SK-N-SH (cell line): ENCODE measurements at regions not wholly inside any gene's neighbourhood (a gene's known extent, or its start where the extent isn't known, plus 50 kb on each side); places are given as distances from the start of the nearest gene placed in this dataset.

Experiments
- CTCF ChIP-seq: fragments of 200-600 bp; sonication (generic); IDR thresholded peaks from 2 replicates; pipeline ENCODE4 v1.6.1; 2017; ENCODE audit warnings: antibody characterized with exemption, mild to moderate bottlenecking, moderate library complexity
- EP300 ChIP-seq, 2 experiments: IDR thresholded peaks; 2 replicates each; pipeline versions ENCODE4 v1.4.0 to v1.6.1; 2012; ENCODE audit warnings: borderline replicate concordance in 1 of 2, low read depth in 1 of 2, low read length in 1 of 2
- EZH2phosphoT487 ChIP-seq: fragments of 200-600 bp; sonication (generic); IDR thresholded peaks from 2 replicates; pipeline ENCODE4 v1.6.1; 2017; ENCODE audit warnings: low read depth, mixed run types, mild to moderate bottlenecking, antibody characterized with exemption, moderate library complexity, borderline replicate concordance
- FOXJ3 ChIP-seq: sonication (generic); formaldehyde crosslinking; IDR thresholded peaks from 2 replicates; pipeline ENCODE4 v1.5.1; 2020; ENCODE audit warnings: mild to moderate bottlenecking, missing genetic modification reagents
- FOXM1 ChIP-seq: IDR thresholded peaks from 2 replicates; pipeline ENCODE4 v1.4.0; 2012; ENCODE audit warnings: low read depth, mild to moderate bottlenecking
- JUND ChIP-seq: IDR thresholded peaks from 2 replicates; pipeline ENCODE4 v1.4.0; 2012
- MAX ChIP-seq: IDR thresholded peaks from 2 replicates; pipeline ENCODE4 v1.4.0; 2012; ENCODE audit warnings: low read depth
- POLR2AphosphoS5 ChIP-seq: IDR thresholded peaks from 2 replicates; pipeline ENCODE4 v1.6.1; 2012; ENCODE audit warnings: low read depth, low read length
- REST ChIP-seq: IDR thresholded peaks from 2 replicates; pipeline ENCODE4 v1.6.1; 2012; ENCODE audit warnings: mild to moderate bottlenecking, low read depth, low read length, moderate library complexity
- USF1 ChIP-seq: IDR thresholded peaks from 2 replicates; pipeline ENCODE4 v1.4.0; 2012; ENCODE audit warnings: low read depth, borderline replicate concordance
- USF2 ChIP-seq: fragments of 150-350 bp; IDR thresholded peaks from 2 replicates; pipeline ENCODE4 v1.6.1; 2017; ENCODE audit warnings: antibody characterized with exemption, low read length, low read depth, borderline replicate concordance
- YY1 ChIP-seq: IDR thresholded peaks from 2 replicates; pipeline ENCODE4 v1.4.0; 2012; ENCODE audit warnings: low read depth, mild to moderate bottlenecking

- no peak for TF ChIP-seq EP300 (IDR thresholded peaks at IDR 0.05; ENCODE audit: borderline replicate concordance in 1 of 2, low read depth in 1 of 2, low read length in 1 of 2)
- no peak for TF ChIP-seq CTCF
- no peak for TF ChIP-seq FOXM1
- TF ChIP-seq REST, result no peak
- TF ChIP-seq USF1, result no peak
- TF ChIP-seq USF2, result no peak
- TF ChIP-seq POLR2AphosphoS5, result no peak
- no peak for TF ChIP-seq EZH2phosphoT487
- TF ChIP-seq JUND, result no peak
- no peak for TF ChIP-seq FOXJ3
- TF ChIP-seq MAX, result no peak
- TF ChIP-seq YY1, result no peak
Measured at GRCh38 chr12:17104801-17105200, 498.8 kb upstream of the LMO3 start.
